G401 (cell line): ENCODE measurements at regions not wholly inside any gene's neighbourhood (a gene's known extent, or its start where the extent isn't known, plus 50 kb on each side); places are given as distances from the start of the nearest gene placed in this dataset.
"Not testable (repeated sequence)": the region's sequence is repeated elsewhere in the genome, so short reads cannot be mapped to it uniquely, and the experiment has no call there.

Source experiments
- DNase-seq: peaks from one replicate; pipeline ENCODE4 v3.0.0-alpha.2; 2015; ENCODE audit warnings: low spot score
- in situ Hi-C: cut with HindIII; loops from 2 replicates; pipeline ENCODE4 v1.10.0; 2016; ENCODE audit warnings: low sequenced_read_pairs, mixed read lengths

DNA sequence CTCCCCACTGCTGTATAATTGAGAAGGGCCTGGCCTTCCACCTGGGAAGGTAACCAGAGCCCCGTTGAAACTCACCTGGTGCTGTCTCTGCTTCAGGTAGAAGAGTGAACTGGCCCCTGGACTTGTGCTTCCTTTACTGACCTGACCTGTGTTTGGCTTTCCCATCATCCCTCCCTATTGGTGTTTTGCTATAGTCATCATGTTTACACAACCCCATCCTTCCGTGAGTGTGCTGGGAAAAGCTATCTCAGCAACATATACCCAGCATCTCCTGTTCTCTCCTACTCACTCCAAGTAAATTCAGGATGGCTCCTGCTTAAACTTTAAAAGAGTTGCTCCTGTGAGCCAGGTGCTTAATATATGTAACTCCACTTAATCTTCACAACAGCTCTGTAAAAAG, 77.2 kb upstream of the TSC22D2 start:
- no peak for DNase-seq
- in situ Hi-C loops: no loop called here

DNA sequence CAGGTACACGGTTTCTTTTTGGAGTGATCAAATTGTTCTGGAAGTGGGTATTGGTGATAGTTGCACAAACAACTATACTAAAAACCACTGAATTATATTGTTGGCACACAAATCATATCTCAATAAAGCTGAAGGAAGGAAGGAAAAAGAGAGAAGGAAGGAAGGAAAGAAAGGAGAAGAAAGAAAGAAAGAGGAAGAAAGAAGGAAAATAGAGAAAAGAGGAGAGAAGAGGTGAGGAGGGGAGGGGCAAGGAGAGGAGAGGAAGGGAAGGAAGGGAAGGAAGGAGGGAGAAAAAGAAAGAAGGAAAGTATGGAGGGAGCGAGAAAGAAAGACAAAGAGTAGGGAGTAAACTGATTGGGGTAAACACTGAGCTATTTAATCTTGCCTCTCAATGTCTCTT, 77.9 kb upstream of the TSC22D2 start:
- DNase-seq: no peak
- in situ Hi-C loops: no loop called here

DNA sequence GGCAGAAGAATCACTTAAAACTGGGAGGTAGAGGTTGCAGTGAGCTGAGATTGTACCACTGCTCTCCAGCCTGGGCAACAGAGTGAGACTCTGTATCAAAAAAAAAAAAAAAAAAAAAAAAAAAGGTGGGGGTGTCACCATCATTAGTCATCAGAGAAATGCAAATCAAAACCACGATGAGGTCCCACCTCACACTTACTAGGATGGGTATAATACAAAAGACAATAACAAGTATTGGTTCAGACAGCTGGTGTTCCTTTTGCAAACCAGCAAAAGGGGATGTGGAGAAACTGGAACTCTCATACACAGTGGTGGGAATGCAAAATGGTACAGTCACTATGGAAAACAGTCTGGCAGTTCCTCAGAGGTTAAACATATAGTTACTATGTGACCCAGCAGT, 78.7 kb upstream of the TSC22D2 start:
- DNase-seq: no peak
- in situ Hi-C loops: no loop called here

DNA sequence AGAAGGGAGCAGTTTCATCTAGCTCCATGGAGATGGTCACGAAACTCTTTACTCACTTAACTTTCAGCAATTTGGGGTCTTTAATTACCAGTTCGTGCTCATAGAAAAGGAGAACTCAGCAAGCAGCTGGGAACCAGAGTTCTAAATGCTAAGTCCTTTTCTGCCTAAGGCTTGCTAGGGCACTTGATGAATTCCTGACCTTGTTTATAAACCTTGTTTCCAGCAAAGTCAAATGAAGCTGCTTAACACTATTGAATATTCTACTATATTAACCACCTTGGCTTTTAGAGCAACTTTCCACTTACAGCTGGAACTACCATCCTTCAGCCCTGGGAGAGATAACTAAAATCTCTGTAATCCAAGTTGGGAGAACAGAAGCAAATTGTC, 79.5 kb upstream of the TSC22D2 start:
- in situ Hi-C loops: no loop called here
- no peak for DNase-seq

DNA sequence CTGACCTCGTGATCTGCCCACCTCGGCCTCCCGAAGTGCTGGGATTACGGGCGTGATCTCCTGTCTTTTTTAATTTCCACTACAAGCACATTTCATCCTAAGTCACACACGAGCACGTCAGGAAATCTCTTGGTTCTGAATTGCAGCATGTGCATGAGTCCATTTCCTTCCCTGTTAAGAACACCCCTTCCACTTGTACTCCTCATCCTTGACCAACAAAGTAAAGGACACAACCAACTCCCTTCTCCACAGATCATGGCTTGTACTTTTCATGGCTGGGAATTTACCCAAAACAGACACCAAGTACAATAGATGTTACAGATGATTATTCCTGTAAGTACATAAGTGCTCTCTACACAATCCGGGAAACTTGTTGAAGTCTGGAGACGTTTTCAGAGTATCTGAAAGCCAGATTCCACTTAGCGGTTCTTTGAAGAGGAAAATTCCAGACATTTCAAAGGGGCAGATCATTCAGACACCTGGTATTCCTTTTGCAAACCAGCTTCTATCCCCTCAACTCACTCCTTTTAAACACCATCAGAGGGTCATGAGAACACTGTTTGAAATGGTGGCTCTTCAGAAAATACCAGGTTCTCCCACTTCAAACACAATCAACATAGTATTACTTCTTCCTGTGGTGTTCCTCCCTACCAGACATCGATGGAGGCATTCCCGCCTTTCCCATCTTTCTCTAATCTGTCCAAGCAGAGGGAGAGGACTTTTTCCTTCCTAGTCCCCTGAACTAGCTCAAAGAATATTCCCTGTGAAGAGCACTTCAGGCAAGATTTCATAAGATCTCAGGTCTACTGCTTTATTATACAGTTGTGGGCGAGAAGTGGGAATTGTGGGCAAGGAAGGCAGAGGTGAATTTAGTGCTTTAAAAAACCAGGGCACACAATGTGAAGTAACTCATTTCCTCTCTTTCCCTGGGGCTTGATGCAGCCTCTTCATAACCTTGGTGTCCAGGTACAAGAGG, 80.1 kb upstream of the TSC22D2 start:
- no peak for DNase-seq
- in situ Hi-C loops: no loop called here

DNA sequence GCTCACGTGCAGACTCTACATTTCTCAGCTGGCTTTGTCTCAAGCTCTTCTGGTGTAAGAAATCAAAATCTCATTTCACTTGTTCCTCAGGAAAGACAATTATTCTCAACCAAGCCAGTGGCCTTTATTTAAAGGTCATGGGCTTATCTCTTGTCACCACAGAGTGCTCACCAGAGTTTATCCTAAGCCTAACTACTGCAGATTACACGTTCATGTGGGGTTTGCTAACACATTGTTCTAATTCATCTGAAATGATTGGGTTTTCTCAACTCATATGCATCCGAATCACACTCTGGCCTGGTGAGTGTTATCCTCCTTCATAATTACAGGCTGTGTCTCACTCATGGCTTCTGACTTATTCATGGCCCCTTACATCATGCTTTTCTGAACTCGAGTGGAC, 83.3 kb upstream of the TSC22D2 start:
- DNase-seq: no peak
- in situ Hi-C loops: no loop called here

DNA sequence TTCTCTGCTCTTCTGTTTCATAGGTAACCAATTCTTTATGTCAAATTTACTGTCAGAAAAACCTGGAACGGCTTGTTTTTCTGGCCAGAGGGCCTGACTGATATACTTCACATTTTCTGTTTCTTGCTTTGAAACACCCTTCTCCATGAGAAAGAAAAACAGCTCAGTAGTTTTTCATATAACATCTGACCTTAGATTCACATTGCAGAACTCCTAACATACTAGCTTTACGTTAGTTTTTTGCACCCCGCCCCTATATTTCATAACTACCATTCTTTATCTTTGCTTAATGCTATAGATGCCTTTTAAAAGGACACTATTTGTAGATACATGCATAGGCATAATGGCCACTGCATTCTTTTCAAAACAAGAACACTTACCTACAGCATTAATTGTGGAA, 83.9 kb upstream of the TSC22D2 start:
- no peak for DNase-seq

DNA sequence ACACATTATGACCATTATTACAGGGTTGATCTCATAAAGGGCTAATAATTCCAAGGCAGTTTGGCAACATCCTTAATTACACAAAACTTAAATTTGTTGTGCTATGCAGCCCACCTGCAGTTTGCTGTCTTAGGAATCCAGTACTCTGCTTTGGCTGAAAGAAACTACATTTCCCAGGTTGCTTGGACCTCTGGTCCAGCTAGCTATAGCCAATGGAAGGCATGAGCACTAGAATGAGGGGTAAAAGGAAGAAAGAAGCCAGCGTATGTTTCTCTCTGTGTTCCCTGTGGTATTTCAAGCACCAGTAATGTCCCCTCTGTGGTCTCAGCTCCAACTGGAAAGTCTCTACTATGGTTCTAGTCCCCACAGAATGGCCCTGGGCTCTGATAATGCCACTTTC, 84.3 kb upstream of the TSC22D2 start:
- no peak for DNase-seq
- in situ Hi-C loops: no loop called here

More for the DNA sequence above, 83.9 kb upstream of the TSC22D2 start:
- in situ Hi-C loops: no loop called here

DNA sequence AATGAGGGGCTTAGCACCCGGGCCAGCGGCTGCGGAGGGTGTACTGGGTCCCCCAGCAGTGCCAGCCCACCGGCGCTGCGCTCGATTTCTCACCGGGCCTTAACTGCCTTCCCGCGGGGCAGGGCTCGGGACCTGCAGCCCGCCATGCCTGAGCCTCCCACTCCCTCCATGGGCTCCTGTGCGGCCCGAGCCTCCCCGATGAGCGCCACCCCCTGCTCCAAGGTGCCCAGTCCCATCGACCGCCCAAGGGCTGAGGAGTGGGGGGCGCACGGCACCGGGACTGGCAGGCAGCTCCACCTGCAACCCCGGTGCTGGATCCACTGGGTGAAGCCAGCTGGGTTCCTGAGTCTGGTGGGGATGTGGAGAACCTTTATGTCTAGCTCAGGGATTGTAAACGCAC, 85.0 kb upstream of the TSC22D2 start:
- in situ Hi-C loops, DNase-seq: not testable (repeated sequence)

DNA sequence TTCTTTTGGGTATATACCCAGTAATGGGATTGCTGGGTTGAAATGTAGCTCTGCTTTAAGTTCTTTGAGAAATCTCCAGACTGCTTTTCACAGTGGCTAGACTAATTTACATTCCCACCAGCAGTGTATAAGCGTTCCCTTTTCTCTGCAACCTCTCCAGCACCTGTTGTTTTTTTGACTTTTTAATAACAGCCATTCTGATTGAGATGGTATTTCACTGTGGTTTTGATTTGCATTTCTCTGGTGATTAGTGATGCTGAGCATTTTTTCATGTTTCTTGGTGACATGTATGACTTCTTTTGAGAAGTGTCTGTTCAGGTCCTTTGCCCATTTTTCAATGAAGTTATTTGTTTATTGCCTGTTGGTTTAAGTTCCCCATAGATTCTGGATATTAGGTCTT, 87.1 kb upstream of the TSC22D2 start:
- DNase-seq, in situ Hi-C loops: not testable (repeated sequence)

DNA sequence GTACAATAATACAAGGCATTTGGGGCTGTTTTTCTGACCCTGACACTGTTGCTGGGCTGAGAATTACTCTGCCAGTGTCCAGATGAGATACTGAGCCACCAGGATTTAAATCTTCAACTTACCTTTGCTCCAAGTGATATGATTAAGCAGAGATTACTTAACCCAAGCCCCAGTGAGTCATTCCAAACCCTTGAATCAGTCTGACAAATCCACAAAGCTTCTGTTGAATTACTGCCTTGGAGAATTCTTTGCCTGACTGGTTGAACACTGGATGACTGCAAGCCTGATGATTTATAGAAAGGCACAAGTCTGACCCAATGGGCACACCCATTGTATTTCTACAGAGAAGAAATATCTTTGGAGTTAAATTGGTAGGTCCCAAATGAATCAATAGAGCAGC, 88.2 kb upstream of the TSC22D2 start:
- in situ Hi-C loops: no loop called here
- DNase-seq: no peak

DNA sequence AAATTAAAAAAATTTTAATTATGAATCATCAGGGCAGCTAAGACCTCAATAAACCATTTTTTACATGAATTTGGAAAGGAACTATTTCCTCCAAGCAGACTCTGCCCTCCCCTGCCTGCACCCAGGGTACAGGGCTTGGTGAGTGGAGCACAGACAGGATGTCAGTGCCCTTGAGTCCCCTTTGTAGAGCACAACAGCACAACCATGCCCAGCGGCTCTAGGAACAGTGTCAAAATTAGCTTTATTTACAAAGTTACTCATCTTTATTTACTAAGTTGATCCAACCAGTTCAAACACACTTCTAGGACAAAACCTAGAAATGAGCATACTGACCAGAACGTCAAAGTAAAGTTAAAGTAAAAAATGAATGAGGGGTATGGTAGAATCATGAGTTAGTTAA, 90.6 kb upstream of the TSC22D2 start:
- in situ Hi-C loops: no loop called here
- no peak for DNase-seq

DNA sequence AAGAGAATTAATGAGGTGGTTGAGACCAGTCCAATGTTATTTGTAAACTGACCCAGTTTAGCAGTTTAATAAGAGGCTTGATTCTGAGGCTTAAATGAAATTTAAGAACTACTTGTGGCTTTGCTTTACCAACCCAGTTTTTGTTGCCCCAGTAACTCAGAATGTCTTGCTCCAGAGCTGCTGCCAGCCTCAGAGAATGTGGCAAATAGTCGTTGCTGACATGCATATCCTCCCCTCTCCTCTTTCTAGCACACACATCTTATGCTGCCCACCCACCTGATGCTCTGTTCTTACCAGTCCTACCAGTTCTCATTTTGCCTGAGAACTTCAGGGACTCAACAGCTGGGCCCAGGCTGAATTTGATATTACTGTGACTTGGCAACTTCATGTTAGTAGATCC, 92.4 kb upstream of the TSC22D2 start:
- in situ Hi-C loops: no loop called here
- no peak for DNase-seq

DNA sequence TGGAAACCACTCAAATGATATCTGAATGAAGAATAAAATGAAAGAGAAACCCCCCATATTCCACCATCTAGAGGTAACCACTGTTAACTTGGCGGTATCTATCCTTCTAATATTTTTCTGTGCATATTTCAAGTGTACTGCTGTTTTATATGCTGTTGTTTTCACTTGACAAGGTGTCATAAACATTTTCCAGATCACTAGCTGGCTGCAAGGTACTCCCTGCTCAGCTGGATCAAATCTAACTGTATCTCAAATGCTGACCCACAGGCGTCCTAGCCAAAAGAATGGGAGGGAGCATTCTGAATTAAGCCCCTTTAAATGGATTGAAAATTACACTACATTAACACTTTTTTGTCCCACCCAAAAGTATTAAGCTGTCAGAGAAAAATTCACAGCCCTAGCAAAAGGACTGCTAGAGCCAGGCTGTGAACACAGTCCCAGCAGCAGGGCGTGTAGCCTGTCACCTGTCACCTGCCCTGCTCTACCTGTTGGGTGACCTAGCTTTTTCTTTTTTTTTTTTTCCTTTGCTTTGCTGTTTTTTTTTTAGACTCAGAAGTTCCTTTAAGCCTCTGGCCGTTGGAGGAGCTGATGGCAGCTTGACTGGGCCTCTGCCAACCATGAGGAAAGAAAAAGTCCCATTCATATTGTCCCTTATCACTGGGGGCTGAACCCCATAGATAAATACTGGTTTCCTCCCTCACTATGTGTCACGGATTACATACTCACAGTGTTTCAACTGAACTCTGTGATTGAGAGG, 93.7 kb upstream of the TSC22D2 start:
- in situ Hi-C loops: no loop called here
- DNase-seq: no peak

DNA sequence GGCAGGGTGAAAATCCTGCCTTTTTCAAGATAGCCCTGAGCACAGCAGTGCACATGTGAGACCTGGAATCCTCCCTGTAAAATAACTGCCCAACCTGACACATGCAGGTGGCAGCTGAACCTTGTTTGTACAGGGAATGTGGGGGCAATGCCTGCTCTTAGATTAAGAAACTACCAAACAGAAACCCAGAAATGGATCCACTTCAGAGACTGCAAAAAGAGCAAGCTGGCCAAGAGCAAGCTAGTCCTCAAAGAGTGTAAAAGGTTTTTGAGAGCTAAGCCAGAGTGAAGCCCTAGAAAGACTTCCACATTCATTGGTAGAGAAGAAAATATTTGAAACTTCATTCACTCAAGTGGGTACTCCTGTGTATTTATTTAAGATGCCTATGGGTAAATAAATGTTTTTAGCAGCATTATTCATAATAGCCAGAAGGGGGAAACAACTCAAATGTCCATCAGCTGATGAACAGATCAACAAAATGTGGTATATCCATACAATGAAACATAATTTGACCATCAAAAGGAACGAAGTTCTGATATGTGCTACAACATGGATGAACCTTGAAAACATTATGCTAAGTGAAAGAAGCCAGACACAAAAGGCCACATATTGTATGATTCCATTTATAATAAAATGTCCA, 96.0 kb upstream of the TSC22D2 start:
- DNase-seq: no peak
- in situ Hi-C loops: no loop called here

DNA sequence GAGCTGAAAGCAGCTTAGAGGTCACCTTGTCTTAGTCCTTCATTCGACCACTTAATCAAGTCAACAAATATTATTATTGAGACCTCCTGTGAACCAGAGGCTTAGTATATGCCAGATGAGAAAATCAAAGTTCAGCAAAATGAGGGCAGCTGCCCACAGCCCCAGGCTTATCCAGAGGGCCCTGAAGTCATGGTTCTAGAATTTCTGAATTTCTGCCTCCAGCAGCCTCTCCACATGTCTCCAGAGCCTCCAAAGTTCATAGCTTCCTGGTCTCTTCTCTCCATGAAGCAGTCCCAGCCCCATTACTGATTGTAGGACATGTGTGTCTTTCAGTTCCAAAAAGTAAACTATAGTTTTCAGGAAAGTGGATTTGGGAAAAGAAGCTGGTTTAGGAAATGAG, 96.9 kb upstream of the TSC22D2 start:
- in situ Hi-C loops: no loop called here
- DNase-seq: no peak

DNA sequence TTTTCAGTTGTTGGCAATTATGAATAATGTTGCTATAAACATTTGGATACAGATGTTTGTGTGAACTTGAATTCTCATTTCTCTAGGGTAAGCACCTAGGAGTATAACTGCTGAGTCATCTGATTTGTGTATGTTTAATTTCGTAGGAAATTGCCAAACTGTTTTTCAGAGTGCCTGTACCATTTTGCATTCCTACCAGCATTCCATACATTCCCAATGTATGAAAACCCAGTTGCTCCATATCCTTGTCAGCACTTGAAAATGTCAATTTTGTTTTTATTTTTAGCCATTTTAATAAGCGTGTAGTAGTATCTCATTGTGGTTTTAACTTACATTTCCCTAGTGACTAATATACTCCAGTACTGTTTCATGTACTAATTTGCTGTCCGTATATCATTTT, 98.5 kb upstream of the TSC22D2 start:
- in situ Hi-C loops: no loop called here
- no peak for DNase-seq

DNA sequence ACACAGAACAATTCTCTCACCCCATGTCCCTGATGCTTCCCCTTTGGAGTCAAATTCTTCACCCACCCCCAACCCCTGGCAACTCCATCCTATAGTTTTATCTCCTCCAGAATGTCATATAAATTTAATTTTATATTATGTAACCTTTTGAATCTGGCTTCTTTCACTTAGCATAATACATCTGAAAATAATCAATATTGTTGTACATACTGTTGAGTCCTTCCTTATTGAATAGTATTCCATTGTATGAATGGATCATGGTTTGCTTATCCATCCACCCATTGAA, 98.9 kb upstream of the TSC22D2 start:
- DNase-seq: no peak
- in situ Hi-C loops: no loop called here

DNA sequence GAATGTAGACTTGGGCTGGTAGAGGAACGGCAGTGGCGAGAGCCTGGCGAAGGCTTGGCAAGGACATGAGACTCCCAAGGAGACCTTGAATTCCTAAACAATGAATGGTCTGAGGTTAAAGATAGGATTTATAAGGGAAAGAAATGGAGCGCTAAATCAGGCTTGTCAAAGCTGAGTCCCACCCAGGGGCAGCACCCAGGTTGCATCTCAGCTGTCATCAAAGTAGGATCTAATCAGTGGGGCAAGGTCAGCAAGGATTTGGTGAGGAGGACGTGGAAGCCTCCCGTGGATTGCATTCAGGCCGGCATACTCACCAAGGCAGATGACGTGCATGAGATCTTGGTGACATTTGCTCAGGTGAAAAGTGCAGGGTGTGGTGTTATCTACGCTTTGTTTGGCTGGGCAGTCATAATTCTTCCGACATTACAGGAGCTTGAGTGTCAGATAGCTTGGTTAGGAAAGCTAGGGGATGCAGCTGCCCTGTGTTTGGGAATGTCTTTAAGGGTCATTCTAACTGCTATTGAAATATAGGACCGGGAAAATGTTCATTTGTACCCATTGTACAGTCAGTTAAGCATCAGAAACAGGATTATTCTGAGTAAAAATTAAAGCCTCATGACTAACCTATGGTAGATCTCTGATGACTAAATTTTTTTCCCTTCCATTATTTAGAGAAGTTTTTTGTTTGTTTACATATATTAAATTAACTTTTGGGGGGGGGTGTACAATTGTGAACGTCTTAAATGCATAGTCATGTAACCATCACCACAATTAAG, 99.4 kb upstream of the TSC22D2 start:
- no peak for DNase-seq
- in situ Hi-C loops: no loop called here

DNA sequence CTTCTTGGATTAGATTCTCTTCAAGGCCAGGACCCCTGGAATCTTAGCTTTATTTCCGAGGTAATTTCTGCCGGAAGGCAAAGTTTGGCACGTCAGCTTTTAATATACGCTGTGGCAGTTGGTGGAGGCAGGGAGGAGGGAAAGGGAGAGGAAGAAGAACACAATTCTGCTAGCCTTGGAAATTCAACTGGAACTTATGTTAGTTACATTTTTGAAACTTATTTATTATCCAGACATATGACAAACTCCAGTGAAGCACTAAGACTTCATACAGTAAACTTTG, 100.1 kb upstream of the TSC22D2 start:
- no peak for DNase-seq
- in situ Hi-C loops: no loop called here
